HK-2 (cell line): ENCODE measurements at regions not wholly inside any gene's neighbourhood (a gene's known extent, or its start where the extent isn't known, plus 50 kb on each side); places are given as distances from the start of the nearest gene placed in this dataset.

Source experiments
- DNase-seq: peaks from one replicate; pipeline ENCODE4 v3.0.0-alpha.2; 2018; ENCODE audit not compliant: unreplicated experiment

DNA sequence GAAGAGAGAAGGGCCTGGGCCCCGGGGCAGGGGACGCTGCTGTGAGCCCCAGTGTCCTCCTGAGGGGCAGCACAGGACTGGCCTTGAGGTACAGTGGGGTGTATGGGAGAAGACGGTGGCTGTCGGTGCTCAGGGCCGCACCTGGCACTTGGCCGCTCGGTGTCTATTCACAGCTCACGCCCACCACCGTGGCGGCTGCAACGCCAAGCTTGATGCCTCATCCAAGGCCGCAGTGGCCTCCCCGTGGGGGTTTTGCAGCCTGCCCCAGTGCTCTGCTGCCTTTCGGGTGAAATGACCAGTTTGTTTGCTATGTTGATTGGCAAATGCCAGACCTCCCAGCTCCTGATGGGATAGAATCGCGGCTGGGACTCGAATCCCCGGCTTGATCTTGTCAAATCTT is 79.5 kb upstream of the SLCO4A1 start:
- no peak for DNase-seq

DNA sequence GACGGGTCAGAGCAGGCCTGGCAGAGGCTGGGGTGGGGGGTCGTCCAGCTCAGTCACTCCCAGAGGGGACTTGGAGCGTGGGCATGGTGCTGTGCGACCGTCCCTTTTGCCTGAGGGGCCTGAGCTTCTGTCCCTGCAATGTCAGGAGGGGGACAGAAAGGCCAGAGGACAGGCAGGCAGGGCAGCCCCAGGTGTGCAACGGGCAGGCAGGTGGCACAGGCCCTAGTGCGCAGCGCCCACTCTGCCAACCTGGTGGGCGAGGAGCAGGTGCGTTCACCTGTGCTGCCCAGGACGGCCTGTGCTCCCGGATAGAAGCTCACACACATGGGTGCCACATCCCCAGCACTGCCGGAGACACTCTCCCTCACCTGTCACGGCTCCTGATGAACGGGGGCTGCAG is 78.7 kb upstream of the SLCO4A1 start:
- DNase-seq: no peak

DNA sequence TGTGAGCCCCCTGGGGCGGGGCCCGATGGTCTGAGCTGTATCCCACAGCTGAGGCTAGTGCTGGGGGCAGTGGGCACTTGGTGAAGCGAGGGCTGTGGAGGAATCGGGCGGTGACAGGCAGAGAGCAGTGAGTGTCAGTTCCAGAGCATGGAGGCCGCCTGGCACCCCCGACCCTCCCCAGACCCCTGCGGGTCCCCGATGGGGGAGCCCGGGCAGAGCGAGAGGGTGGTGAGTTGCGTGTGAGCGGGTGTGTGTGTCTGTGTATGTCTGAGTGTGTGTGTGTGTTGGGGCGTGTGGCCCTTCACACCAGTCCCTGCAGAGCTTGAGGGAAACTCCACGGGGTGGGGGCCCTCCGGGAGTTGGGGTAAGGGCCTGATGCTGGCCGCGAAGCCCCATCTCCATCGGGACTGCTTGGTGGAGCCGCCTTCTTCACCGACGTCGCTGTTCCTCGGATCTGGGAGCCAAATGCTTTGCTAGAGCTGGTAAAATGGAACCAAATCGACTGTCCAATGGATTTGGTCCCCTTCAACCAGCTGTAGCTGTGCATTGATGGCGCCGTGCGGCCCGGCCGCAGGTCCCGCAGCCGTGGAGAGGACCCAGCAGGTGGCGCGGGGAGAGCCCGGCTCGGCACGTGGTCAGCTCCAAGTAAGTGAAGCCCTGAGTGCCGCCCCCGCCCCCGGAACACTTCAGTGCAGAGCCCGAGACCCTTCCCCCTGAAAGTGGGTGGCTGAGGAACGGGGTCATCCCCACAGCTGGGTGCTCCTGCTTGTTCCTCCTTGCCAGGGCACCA is 77.7 kb upstream of the SLCO4A1 start:
- no peak for DNase-seq

DNA sequence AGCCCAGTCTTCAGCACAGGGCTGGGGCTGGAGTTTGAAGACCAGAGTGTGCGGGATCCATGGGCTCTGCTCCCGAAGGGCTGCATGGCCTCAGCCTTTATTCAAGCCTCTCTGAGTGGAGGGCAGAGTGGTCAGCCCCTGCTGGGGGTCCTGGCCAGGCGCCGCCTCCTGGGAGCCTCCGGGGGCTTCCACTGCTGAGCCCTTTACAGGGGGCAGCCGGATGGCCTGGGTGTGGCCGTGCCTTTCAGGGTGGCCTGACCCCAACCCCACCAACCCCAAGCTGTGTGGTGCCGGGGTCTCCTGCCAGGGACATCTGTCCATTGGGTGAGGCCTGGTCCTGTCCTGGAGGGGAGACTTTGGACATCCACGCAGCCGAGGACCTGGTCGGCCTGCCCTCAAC is 76.0 kb upstream of the SLCO4A1 start:
- no peak for DNase-seq

DNA sequence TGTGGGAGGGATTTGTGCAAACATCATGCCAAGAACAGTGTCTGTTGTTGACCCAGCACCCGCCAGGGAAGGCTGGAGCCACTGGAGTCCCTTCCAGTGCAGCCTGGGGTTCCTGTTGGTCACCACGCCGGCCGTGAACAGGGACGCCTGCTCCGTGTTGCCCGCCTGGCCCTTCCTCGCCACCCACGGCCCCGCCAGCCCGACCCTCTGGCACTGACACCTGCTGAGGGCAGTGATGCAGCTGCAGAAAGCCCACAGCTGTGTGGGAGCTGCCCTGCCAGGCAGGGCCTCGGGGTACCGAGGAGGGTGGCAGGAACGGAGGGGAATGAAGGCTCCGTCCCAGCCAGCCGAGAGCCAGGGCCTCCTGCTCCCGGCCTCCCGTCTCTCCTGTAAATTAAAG is 75.5 kb upstream of the SLCO4A1 start:
- DNase-seq: no peak

DNA sequence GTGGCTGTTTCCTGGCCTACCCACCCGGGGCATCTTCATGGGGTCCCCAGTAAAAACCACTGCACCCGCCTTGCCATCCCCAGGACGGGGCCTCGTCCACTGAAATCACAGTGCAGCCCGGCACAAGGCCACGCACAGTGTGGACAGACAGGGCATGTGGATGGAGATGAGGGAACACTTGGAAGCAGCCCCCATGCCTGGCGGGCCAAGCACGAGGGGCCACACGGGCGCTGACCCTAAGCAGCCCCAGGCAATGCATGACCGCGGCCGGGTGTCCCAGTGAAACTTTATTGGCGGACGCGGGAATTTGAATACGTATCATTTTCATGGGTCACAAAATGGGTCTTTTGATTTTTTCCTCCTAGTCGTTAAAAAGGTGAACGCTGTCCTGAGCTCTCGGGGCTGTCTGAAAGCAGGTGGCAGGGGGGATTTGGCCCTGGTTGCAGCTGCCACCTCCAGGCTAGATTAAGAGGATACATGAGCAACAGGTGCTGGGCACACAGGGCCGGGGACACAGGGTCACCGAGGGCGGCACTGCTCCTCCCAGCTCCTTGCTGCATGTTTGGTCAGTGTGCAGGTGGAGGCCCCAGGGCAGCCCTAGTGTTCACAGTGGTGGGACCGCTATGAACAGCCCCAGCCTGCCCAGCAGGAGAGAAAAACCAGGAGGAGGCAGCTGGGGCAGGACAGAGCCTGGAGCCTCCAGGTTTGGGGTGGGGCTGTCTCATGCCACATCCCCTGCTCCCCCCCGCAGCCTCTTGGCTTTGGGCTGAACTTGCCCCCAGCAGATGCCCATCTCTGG is 74.9 kb upstream of the SLCO4A1 start:
- DNase-seq: no peak

DNA sequence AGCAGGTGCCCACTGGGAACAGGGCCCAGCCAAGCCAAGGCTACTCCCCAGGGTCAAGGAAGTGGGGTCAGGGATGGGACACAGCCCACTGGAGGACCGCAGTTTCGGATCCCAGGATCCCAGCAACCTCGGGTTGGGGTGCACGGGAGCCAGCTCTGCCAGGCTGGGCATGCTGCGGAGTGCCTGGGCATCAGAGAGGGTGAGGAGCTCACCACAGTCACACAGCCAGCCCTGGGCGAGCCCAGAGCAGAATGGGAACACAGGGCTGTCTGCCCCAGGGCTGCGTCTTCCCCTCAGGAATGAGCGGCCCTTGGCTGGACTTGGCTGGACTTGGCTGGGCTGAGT is 74.3 kb upstream of the SLCO4A1 start:
- DNase-seq: no peak

DNA sequence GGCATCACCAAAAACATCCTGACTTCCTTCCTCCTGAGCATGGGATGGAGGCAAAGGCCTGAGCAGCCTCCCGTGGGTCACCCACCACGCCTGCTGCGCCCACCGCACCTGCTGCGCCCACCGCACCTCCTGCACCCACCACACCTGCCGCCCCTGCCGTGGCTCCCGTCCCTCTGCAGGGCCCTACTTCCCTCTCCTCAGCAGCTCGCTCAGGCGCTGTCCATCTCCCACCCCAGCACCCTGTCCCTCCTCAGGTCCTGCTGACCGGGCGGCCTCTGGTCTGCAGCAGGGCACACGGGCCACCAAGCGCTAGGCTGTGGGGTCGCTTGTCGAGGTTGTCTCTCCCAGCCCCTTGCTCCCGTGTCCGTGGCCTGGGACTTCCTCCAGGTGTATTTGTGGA is 72.7 kb upstream of the SLCO4A1 start:
- no peak for DNase-seq

DNA sequence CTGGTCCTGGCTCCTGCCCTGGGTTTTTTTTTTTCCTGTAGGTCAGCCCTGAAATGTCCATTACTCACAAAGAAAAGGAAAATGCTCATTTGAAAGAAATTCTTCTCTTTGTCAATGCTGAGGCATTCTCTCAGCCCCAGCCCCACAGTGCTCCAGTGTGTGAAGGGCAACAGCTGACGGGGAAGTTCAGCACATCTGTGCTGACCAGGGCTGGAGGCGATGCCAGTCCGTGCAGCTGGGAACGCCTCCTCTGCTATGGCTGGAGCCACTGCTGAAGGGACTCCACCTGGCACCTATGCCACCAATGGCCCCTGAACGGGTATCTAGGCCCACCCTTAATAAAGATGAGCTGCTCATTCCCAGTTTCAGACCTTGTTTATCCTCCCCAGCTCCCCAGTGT is 71.9 kb upstream of the SLCO4A1 start:
- no peak for DNase-seq

DNA sequence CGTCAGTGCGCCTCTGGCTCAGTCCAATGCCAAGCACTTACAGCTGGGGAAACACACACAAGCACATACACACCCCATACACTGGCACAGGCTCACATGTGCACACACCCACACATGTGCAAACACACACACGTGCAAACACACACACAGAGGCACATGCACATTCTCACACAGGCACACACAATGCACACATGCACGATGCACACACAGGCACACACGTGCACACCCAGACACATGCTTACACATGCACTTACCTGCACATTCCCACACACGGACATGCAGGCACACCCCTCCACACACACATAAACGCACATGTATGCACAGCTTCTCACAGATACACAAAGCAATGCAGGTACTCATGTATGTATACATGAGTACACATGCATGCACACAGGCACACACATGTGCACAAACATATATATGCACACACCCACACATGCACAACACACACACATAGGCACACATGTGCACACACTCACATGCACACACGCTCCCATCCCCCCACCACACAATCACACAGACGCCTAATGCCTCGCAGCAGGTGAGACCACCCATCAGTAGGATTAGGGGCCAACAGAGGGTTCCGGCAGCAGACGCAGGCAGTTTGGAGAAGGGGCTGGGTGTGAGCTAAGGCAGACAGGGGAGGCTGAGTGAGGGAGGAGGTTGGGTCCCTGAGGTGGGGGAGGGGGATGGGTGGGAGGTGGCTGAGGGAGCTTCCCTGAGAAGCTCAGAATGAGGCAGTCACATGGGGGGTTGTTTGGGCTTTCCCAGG is 71.2 kb upstream of the SLCO4A1 start:
- DNase-seq: no peak

DNA sequence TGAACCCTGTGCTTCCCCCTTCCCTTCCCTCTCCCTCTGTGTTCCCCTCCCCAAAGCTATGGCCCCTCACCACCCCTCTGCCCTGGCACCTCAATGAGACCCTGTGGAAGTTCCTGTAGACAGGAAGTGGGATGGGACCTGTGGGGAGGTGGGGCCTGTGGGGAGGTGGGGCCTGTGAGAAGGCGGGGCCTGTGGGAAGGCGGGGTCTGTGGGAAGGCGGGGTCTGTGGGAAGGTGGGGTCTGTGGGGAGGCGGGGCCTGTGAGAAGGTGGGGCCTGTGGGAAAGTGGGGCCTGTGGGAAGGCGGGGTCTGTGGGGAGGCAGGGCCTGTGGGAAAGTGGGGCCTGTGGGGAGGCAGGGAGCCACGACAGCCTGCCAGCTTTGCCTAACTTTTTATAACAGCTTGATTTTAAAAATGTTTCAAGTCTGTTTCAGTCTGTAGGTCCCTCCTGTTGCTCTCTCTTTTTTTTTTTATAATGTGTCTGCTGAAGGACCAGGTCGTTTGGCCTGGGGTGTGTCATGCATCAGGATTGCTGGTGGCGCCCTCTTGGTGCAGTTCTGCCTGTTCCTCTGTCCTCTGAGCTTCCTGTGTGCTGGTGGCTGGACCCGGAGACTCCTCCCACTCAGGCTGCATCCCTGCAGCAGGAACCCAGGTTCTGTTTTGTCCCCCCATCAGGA is 70.5 kb upstream of the SLCO4A1 start:
- peak; percentile 35 for DNase-seq

DNA sequence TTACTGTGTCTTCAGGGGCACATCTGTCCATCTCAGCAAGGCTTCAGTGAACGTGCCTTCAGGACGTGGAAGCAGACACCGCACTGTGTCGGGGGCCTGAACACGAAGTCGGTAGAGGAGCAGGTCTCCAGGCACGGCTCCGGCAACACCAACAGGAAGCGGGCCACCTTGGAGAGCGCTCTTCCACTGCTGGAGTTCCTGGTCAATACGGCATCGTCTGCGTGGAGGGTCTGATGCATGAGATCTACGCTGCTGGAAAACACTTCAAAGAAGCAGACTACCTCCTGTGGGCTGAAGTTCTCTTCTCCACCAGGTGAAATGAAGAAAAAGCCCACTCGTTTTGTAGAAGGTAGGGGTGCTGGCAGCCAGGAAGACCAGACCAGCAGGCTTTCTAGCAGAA is 69.3 kb upstream of the SLCO4A1 start:
- DNase-seq: no peak

DNA sequence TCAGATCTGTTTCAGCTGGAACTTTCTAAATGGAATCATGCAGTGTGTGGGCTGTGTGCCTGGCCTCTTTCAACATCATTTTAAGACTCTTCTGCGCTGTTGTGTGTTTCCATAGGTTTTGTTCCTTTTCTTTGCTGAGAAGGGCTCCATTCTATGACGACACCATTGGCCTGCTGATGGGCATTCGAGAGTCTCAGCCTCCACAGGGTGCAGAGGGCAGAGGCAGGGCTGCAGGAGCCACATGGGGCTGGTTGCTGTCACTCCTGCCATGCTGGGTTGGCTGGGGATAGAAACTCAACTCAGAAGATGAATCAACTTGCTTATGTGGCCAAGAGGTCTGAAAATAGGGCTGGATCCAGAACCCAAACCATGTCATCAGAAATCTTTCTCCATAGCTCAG is 68.5 kb upstream of the SLCO4A1 start:
- DNase-seq: no peak

DNA sequence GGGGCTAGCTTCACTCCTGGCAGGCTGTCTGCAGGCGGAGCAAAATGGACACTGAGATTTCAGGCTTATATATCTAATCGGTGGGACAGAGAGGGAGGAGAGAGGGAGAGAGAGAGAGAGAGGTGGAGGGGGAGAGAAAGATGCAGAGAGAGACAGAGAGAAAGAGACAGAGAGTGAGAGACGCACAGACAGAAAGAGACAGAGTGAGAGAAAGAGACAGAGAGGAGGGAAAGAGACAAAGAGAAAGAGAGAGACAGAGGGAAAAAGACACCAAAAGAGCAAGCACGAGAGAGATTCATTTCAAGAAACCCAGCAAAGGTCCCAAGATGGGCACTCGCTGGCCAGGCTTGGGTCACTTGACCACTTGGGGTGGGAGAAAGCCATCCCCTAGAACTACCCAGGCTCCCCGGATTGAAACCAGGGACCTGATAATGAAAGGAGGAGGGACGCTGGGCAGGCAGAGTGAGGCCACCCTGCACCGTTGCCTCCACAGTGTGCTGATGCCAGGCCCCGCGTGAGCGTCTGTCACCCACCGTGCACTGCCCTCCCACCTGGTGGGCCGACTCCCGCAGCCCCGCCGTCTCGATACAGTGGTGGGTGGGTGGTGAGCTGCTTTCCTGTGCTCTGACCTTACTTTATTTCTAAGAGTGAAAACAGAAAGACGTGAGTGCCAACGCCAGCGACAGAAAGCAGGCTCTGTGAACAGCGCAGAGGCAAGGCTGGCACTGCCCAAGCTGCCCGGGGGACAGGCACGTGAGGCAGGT is 67.9 kb upstream of the SLCO4A1 start:
- DNase-seq: no peak

DNA sequence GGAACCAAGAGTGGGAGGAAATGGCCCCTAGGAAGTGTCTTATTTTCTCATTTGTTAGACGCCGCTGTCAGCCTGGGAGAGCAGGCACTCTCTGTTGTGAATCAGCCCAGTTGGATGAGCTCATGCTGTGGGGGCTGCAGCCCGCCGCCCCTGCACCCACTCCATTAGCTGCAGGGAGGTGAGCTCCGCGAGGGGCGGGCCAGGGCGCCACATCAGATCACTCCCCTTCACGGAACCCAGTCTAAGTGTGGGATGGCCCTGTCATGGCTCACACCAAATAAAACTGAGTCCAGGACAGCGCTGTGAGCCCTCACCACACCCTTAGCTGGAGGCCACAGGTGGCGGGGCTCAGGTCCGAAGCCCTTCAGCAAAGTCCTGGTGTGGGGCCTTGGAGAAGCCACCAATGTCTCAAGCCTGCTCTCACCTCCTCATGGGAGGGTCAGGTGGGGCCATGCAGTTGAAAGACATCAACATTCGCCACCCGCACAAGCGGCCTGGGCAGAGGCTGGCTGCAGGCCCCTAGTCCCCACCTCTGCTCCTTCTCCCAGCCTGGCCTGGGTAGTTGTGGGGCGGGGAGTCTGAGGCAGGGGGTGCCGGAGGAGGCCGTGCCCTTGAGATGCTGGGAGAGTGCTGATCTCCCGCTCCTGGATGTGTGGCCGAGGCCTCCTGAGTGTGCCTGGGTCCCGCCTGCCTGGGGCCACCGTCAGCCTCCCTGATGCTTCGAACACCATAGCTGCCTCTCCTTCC is 66.2 kb upstream of the SLCO4A1 start:
- DNase-seq: no peak

DNA sequence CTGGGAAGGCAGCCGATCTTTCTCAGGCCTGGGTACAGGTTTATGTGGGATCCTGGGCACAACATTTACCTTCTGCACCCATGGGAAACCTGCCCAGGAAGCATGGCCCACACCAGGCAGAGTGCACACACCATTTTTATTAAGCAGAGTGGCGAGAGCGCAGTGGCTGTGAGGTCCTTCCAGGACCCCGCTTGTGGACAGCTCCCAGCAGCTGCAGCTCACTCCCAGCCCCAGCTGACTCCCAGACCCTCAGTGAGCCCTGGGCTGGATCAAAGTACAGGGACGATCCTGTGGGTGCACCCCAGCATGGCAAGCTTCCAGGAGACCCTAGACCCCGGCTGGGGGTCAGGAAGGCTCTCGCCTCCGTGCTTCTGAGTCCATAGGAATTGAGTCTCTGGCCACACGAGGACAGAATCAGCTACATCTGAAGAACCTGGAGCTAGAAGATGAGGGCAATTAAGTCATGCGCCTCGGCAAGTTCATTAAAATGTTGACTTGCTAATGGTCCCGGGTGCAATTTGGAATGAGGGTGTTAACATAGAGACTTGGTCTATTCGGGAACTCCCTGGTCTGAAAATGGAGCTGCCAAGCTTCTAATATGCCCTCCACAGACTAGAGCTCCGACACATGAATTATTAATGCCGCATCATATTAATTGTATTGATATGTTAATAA is 65.4 kb upstream of the SLCO4A1 start:
- no peak for DNase-seq

DNA sequence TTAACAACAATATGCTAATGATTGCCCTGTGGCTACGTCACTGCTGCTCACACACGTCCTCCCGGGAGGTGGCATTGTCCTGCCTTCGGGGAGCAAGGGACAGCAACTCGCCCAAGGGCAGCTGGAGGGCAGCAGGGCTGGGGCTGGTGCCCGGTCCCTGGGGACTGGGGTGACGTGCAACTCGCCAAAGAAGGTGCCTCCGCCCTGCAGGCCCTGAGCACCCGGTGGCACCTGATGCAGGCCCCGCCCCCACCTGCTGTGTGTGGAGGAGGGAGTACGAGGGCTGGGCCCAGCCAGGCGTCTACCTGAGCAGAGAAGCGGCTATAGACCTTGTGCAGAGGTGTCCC is 64.8 kb upstream of the SLCO4A1 start:
- no peak for DNase-seq

DNA sequence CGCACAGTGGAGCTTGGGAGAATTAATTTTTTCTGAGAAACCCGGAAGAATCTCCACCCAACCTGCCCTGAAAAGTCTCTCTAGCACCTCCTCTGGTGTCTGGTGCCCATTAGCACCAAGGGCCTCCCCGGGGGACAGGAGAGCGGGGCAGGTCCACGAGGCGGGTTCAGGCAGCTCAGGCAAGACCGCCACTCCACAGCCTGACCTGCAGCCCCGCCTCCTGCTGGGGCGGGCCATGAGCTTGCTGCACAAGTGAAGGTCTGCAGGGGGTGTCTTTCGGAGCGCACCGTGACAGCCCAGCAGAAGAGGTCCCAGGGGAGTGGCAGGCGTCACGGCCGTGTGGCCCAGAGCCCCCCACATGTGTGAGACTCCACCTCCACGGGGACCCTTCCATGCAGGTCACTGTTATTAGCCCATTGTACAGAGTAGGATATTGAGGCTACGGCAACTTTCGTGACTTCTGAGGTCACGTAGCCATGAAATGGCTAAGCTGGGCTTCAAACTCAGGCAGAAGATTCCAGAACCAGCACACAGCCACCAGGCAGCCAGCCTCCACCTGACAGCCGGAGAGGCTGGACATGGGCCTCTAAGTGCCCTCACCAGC is 63.9 kb upstream of the SLCO4A1 start:
- DNase-seq: no peak

DNA sequence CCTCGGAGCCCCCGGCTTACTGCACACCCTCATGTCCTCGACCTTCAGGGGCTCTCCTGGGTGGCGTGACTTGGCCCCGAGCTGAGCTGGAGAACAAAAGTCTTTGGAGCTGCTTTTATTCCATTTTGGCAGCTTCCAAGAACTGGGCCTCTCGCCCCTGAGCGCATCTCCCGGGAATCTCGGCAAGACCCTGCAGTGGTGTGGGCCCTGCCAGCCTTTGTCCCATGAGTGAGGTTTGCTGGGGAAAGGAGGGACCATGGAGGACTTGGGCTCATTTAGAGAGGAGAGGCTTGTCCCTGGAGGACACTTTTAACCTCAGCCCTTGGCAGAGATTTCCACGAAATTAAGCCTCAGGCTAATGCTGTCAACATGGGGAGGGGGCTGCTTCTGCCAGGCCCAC is 62.3 kb upstream of the SLCO4A1 start:
- no peak for DNase-seq

DNA sequence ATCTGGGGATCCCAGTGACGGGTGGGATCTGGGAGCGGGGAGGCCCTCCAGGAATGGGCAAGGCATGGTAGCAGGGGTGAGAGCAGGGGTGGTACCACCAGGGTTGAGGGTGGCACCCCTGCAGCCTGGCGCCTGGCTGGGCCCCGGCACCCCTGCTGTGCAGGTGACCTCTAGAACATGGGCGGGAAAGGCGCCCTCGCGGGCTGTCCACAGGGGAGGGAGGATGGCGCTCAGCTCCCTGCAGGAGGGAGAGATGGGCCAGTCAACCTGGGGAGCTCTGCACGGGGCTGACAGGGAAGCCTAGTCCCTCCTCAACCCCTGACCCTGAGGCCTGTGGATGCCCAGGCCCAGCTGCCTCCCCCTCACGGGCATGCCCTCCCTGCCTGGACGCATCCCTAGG is 61.6 kb upstream of the SLCO4A1 start:
- no peak for DNase-seq
